ENCODE measurements at regions not wholly inside any gene's neighbourhood (a gene's known extent, or its start where the extent isn't known, plus 50 kb on each side); places are given as distances from the start of the nearest gene placed in this dataset.
"Not testable (repeated sequence)": the region's sequence is repeated elsewhere in the genome, so short reads cannot be mapped to it uniquely, and the experiment has no call there.

DNA sequence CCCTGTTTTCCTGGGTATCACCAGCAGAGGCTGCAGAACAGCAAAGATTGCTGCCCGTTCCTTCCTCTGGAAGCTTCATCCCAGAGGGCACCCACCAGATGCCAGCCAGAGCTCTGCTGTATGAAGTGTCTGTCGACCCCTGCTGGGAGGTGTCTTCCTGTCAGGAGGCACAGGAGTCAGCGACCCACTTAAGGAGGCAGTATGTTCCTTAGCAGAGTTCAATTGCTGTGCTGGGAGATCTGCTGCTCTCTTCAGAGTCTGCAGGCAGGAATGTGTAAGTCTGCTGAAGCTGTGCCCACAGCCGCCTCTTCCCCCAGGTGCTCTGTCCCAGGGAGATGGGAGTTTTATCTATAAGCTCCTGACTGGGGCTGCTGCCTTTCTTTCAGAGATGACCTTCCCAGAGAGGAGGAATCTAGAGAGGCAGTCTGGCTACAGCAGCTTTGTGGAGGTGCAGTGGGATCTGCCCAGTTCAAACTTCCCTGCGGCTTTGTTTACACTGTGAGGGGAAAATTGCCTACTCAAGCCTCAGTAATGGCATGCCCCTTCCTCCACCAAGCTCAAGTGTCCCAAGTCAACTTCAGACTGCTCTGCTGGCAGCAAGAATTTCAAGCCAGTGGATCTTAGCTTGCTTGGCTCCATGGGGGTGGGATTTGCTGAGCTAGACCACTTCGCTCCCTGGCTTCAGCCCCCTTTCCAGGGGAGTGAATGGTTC is 100.6 kb downstream of the TMEM168 start:
- peak; percentile 26 for DNase-seq

GRCh38 chr7:112692333-112692732 is 97.9 kb downstream of the TMEM168 start:
- no peak for DNase-seq

- not testable (repeated sequence) for DNase-seq
Measured at GRCh38 chr7:112697211-112697610, 93.0 kb downstream of the TMEM168 start.

- DNase-seq, result no peak
Measured at GRCh38 chr7:112699725-112700513, 90.3 kb downstream of the TMEM168 start.

GRCh38 chr7:112701456-112701855 is 88.7 kb downstream of the TMEM168 start:
- DNase-seq, result no peak

- peak; percentile 13 for DNase-seq
Measured at GRCh38 chr7:112707655-112708054, 82.5 kb downstream of the TMEM168 start.

- no peak for DNase-seq
Measured at GRCh38 chr7:112708236-112708635, 82.0 kb downstream of the TMEM168 start.

Measured in NCI-H2171 treated with DMSO at 0.1 percent for 48 hours (cell line).